SK-N-SH (cell line): ENCODE measurements at regions not wholly inside any gene's neighbourhood (a gene's known extent, or its start where the extent isn't known, plus 50 kb on each side); places are given as distances from the start of the nearest gene placed in this dataset.

Source experiments
- CTCF ChIA-PET: fragments of 300-600, 350-600 bp; formaldehyde crosslinking; extraction: SDS; loops from one replicate; lab custom pipeline; 2021; lab: Yijun Ruan, JAX
- POLR2A ChIA-PET: fragments of 350-600 bp; sonication (Branson Sonifier 250); formaldehyde crosslinking; extraction: SDS; loops from one replicate; lab custom pipeline; 2020; ENCODE audit warnings: antibody characterized with exemption, inconsistent platforms; lab: Yijun Ruan, JAX
- DNase-seq: peaks from one replicate; pipeline ENCODE4 v3.0.0; 2012
- H2AFZ ChIP-seq: fragments of 200-600 bp; sonication (generic); 2 replicates; pipeline ENCODE4 v1.8.1; 2016; ENCODE audit warnings: antibody characterized with exemption, mild to moderate bottlenecking, low read depth
- H3F3A ChIP-seq: fragments of 200-600 bp; sonication (generic); replicated peaks from 2 replicates; pipeline ENCODE3; 2016; ENCODE audit warnings: antibody characterized with exemption, mild to moderate bottlenecking; ENCODE audit not compliant: insufficient read depth
- H3K27ac ChIP-seq, 2 experiments: fragments of 200-500 bp in 1 of 2; fragments of 200-600 bp in 1 of 2; sonication (Bioruptor generic) in 1 of 2; sonication (generic), shearing (Covaris generic) in 1 of 2; 2 replicates each; pipeline versions ENCODE4 v1.5.1 to v1.6.1; 2014 to 2016; ENCODE audit warnings: low read depth in 2 of 2, inconsistent platforms in 1 of 2, low read length in 1 of 2, mild to moderate bottlenecking in 1 of 2, mixed read lengths in 1 of 2
- H3K27me3 ChIP-seq: fragments of 200-600 bp; sonication (generic), shearing (Covaris generic); 2 replicates; pipeline ENCODE4 v1.6.1; 2016; ENCODE audit warnings: mixed run types; ENCODE audit not compliant: insufficient read depth
- H3K36me3 ChIP-seq, 2 experiments: fragments of 200-500 bp in 1 of 2; fragments of 200-600 bp in 1 of 2; sonication (Bioruptor generic) in 1 of 2; sonication (generic) in 1 of 2; replicated peaks in 1 of 2; 2 replicates each; pipeline versions ENCODE3 to v1.5.1; 2014 to 2016; ENCODE audit warnings: low read length in 1 of 2, mild to moderate bottlenecking in 1 of 2; ENCODE audit not compliant: insufficient read depth in 2 of 2, control insufficient read depth in 1 of 2
- H3K4me1 ChIP-seq, 2 experiments: fragments of 200-500 bp in 1 of 2; fragments of 200-600 bp in 1 of 2; sonication (Bioruptor generic) in 1 of 2; sonication (generic), shearing (Covaris generic) in 1 of 2; 2 replicates each; pipeline versions ENCODE4 v1.5.1 to v1.6.1; 2014 to 2016; ENCODE audit warnings: low read depth in 1 of 2, low read length in 1 of 2, mixed run types in 1 of 2; ENCODE audit not compliant: insufficient read depth in 2 of 2, control insufficient read depth in 1 of 2
- H3K4me2 ChIP-seq: fragments of 200-600 bp; sonication (generic), shearing (Covaris generic); 2 replicates; pipeline ENCODE4 v1.6.1; 2017; ENCODE audit warnings: mixed run types
- H3K4me3 ChIP-seq, 2 experiments: fragments of 200-500 bp in 1 of 2; fragments of 200-600 bp in 1 of 2; sonication (Bioruptor generic) in 1 of 2; sonication (generic), shearing (Covaris generic) in 1 of 2; 2 replicates each; pipeline versions ENCODE4 v1.5.1 to v1.8.1; 2014 to 2016; ENCODE audit warnings: low read depth in 2 of 2, inconsistent platforms in 1 of 2, low read length in 1 of 2, mild to moderate bottlenecking in 1 of 2, mixed read lengths in 1 of 2, moderate library complexity in 1 of 2
- H3K79me2 ChIP-seq: fragments of 200-600 bp; sonication (generic); 2 replicates; pipeline ENCODE4 v1.8.1; 2017; ENCODE audit warnings: mild to moderate bottlenecking; ENCODE audit not compliant: insufficient read depth
- H3K9ac ChIP-seq: fragments of 200-600 bp; sonication (generic); 2 replicates; pipeline ENCODE4 v1.6.1; 2017; ENCODE audit warnings: mixed run types
- H3K9me2 ChIP-seq: fragments of 200-600 bp; sonication (generic); 2 replicates; pipeline ENCODE4 v1.6.1; 2017; ENCODE audit warnings: mixed run types
- H3K9me3 ChIP-seq: fragments of 200-600 bp; sonication (generic); 2 replicates; pipeline ENCODE4 v1.6.1; 2017; ENCODE audit warnings: mixed run types, mild to moderate bottlenecking, moderate library complexity
- H4K20me1 ChIP-seq: fragments of 200-600 bp; sonication (generic); 2 replicates; pipeline ENCODE4 v1.6.1; 2017; ENCODE audit warnings: mild to moderate bottlenecking, mixed run types; ENCODE audit not compliant: insufficient read depth
- EP300 ChIP-seq, 2 experiments: IDR thresholded peaks; 2 replicates each; pipeline versions ENCODE4 v1.4.0 to v1.6.1; 2012; ENCODE audit warnings: borderline replicate concordance in 1 of 2, low read depth in 1 of 2, low read length in 1 of 2
- EZH2phosphoT487 ChIP-seq: fragments of 200-600 bp; sonication (generic); IDR thresholded peaks from 2 replicates; pipeline ENCODE4 v1.6.1; 2017; ENCODE audit warnings: low read depth, mixed run types, mild to moderate bottlenecking, antibody characterized with exemption, moderate library complexity, borderline replicate concordance
- GATA2 ChIP-seq: sonication (generic); formaldehyde crosslinking; IDR thresholded peaks from 2 replicates; pipeline ENCODE4 v1.5.0; 2020; ENCODE audit warnings: mild to moderate bottlenecking, missing genetic modification reagents
- IRF3 ChIP-seq: fragments of 150-350 bp; IDR thresholded peaks from 2 replicates; pipeline ENCODE4 v1.6.1; 2016; ENCODE audit warnings: mild to moderate bottlenecking, low read depth, low read length
- JUND ChIP-seq: IDR thresholded peaks from 2 replicates; pipeline ENCODE4 v1.4.0; 2012
- PBX3 ChIP-seq: IDR thresholded peaks from 2 replicates; pipeline ENCODE4; 2012
- POLR2AphosphoS5 ChIP-seq: IDR thresholded peaks from 2 replicates; pipeline ENCODE4 v1.6.1; 2012; ENCODE audit warnings: low read depth, low read length
- TEAD4 ChIP-seq: IDR thresholded peaks from 2 replicates; pipeline ENCODE4 v1.4.0; 2012; ENCODE audit warnings: mild to moderate bottlenecking, borderline replicate concordance; ENCODE audit not compliant: insufficient read depth
- YY1 ChIP-seq: IDR thresholded peaks from 2 replicates; pipeline ENCODE4 v1.4.0; 2012; ENCODE audit warnings: low read depth, mild to moderate bottlenecking
- WGBS: methylation state at CpG from one replicate; pipeline ENCODE4 v1.1.6; 2017; ENCODE audit warnings: low lambda C conversion rate; 5-methylcytosine and 5-hydroxymethylcytosine counted together

- no peak overlapping the region for H3K4me2 ChIP-seq
- no peaks in the 10 kb centered on the region for H3K27me3 ChIP-seq
- no peak overlapping the region for H3K27ac ChIP-seq
- no peak overlapping the region for H3K9ac ChIP-seq
- DNase-seq: no peak
- CTCF ChIA-PET: no interaction called here
- no peaks in the 10 kb centered on the region for H3F3A ChIP-seq
- peaks cover 0 to 7% of the 10 kb centered on the region in 2 experiments; a peak in 2 of 4 replicates for H3K4me1 ChIP-seq
- no peaks in the 10 kb centered on the region for H4K20me1 ChIP-seq
- H3K9me3 ChIP-seq: no peaks in the 10 kb centered on the region
- H3K79me2 ChIP-seq: no peaks in the 10 kb centered on the region
- WGBS: 61% methylated on average over 3 of the region's 3 CpGs
- no peaks in the 10 kb centered on the region for H3K9me2 ChIP-seq
- H3K4me3 ChIP-seq: no peak overlapping the region
- no peaks in the 10 kb centered on the region for H3K36me3 ChIP-seq
- no peak overlapping the region for H2AFZ ChIP-seq
- POLR2A ChIA-PET: no interaction called here
- no peak for TF ChIP-seq GATA2 (CRISPR knock-in tag)
- no peak for TF ChIP-seq YY1
- no peak for TF ChIP-seq IRF3
- TF ChIP-seq EZH2phosphoT487: no peak
- TF ChIP-seq, all 33 proteins: peak for 0
Observed at GRCh38 chr15:87667643-87668042, 588.9 kb downstream of the NTRK3 start.

GRCh38 chr15:87662575-87662974, 594.0 kb downstream of the NTRK3 start:
- Histone ChIP-seq H3K36me3 (no peaks in the 10 kb centered on the region), H3K79me2 (no peaks in the 10 kb centered on the region), H3K9me3 (no peaks in the 10 kb centered on the region), H3K4me1 (no peaks in the 10 kb centered on the region), H4K20me1 (no peaks in the 10 kb centered on the region), H3K9me2 (no peaks in the 10 kb centered on the region), H2AFZ (no peak overlapping the region), H3K27me3 (no peaks in the 10 kb centered on the region), H3F3A (no peaks in the 10 kb centered on the region), H3K4me3 (no peak overlapping the region), H3K4me2 (no peak overlapping the region), H3K27ac (no peak overlapping the region), H3K9ac (no peak overlapping the region)
- 71% methylated on average over 6 of the region's 6 CpGs for WGBS
- ChIA-PET POLR2A (no interaction called here), CTCF (interaction anchor here (1.2 kb wide), 1 partner anchor 9 kb away, joined by 4 read pairs; no protein-coding TSS in a partner anchor)
- DNase-seq: no peak
- TF ChIP-seq IRF3 (no peak), TEAD4 (no peak), PBX3 (no peak), POLR2AphosphoS5 (no peak), EP300 (IDR thresholded peaks at IDR 0.05; ENCODE audit: borderline replicate concordance in 1 of 2, low read depth in 1 of 2, low read length in 1 of 2) (no peak), JUND (no peak), EZH2phosphoT487 (no peak)
- TF ChIP-seq, all 33 proteins: peak for 0
